Fibroblast of lung (primary cell): ENCODE measurements at regions not wholly inside any gene's neighbourhood (a gene's known extent, or its start where the extent isn't known, plus 50 kb on each side); places are given as distances from the start of the nearest gene placed in this dataset.

Source experiments
- EZH2 ChIP-seq: IDR thresholded peaks from 2 replicates; pipeline ENCODE4 v1.5.1; 2012; ENCODE audit warnings: low read length, control low read depth, mild to moderate bottlenecking; ENCODE audit errors: missing control alignments
- TF ChIP-seq, protein P1 (sequence below), 2 donors: IDR thresholded peaks in 1 of 2; conservative IDR thresholded peaks in 1 of 2; 1 replicate in 1 of 2; 2 replicates in 1 of 2; pipeline ENCODE4 v1.5.1; 2011 to 2012; ENCODE audit warnings: low read length in 2 of 2, control low read depth in 1 of 2, inconsistent platforms in 1 of 2, low read depth in 1 of 2, mild to moderate bottlenecking in 1 of 2

GRCh38 chr5:68433526-68433922, 218.0 kb downstream of the PIK3R1 start:
- TF ChIP-seq, protein P1, sequence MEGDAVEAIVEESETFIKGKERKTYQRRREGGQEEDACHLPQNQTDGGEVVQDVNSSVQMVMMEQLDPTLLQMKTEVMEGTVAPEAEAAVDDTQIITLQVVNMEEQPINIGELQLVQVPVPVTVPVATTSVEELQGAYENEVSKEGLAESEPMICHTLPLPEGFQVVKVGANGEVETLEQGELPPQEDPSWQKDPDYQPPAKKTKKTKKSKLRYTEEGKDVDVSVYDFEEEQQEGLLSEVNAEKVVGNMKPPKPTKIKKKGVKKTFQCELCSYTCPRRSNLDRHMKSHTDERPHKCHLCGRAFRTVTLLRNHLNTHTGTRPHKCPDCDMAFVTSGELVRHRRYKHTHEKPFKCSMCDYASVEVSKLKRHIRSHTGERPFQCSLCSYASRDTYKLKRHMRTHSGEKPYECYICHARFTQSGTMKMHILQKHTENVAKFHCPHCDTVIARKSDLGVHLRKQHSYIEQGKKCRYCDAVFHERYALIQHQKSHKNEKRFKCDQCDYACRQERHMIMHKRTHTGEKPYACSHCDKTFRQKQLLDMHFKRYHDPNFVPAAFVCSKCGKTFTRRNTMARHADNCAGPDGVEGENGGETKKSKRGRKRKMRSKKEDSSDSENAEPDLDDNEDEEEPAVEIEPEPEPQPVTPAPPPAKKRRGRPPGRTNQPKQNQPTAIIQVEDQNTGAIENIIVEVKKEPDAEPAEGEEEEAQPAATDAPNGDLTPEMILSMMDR (conservative IDR thresholded peaks at IDR 0.05 in 1 of 2, IDR thresholded peaks at IDR 0.05 in 1 of 2; ENCODE audit: low read depth in 1 of 2, low read length in 2 of 2), result no peak
- no peak for TF ChIP-seq EZH2
